Bronchial epithelial cell (primary cell): ENCODE measurements at regions not wholly inside any gene's neighbourhood (a gene's known extent, or its start where the extent isn't known, plus 50 kb on each side); places are given as distances from the start of the nearest gene placed in this dataset.

Source experiments
- DNase-seq: peaks from one replicate; pipeline ENCODE4 v3.0.0-alpha.2; 2010; ENCODE audit warnings: low read depth
- FAIRE-seq: peaks from 2 replicates; lab custom pipeline; 2011; peaks lifted over from hg19 to GRCh38; lab: Jason Lieb, UNC
- H3K27me3 ChIP-seq: 2 replicates; pipeline ENCODE4 v1.5.1; 2011; ENCODE audit warnings: low read length; ENCODE audit not compliant: control insufficient read depth, insufficient read depth
- H3K36me3 ChIP-seq: 2 replicates; pipeline ENCODE4 v1.5.1; 2011; ENCODE audit warnings: low read length; ENCODE audit not compliant: control insufficient read depth, insufficient read depth
- H3K4me3 ChIP-seq: 2 replicates; pipeline ENCODE4 v1.5.1; 2011; ENCODE audit warnings: mild to moderate bottlenecking, low read depth, low read length, control low read depth
- CTCF ChIP-seq: IDR thresholded peaks from 2 replicates; pipeline ENCODE4 v1.5.1; 2011; ENCODE audit warnings: mild to moderate bottlenecking, moderate library complexity, low read length, control low read depth, inconsistent platforms; ENCODE audit not compliant: insufficient read depth, severe bottlenecking

GRCh38 chr18:51399491-51400122 is 202.1 kb upstream of the MEX3C start:
- no peak for FAIRE-seq
- no peak overlapping the region for H3K4me3 ChIP-seq
- H3K27me3 ChIP-seq: no peaks in the 10 kb centered on the region
- TF ChIP-seq CTCF: no peak
- H3K36me3 ChIP-seq: no peaks in the 10 kb centered on the region
- DNase-seq: no peak

GRCh38 chr18:51400721-51401120 is 203.2 kb upstream of the MEX3C start:
- no peak for FAIRE-seq
- no peaks in the 10 kb centered on the region for H3K36me3 ChIP-seq

GRCh38 chr18:51401912-51402311 is 204.4 kb upstream of the MEX3C start:
- Histone ChIP-seq H3K27me3 (no peaks in the 10 kb centered on the region), H3K4me3 (no peak overlapping the region), H3K36me3 (no peaks in the 10 kb centered on the region)
- FAIRE-seq: no peak
- no peak for DNase-seq
- no peak for TF ChIP-seq CTCF

More at GRCh38 chr18:51400721-51401120, 203.2 kb upstream of the MEX3C start:
- Histone ChIP-seq H3K4me3 (no peak overlapping the region), H3K27me3 (no peaks in the 10 kb centered on the region)
- DNase-seq: no peak
- no peak for TF ChIP-seq CTCF

- Histone ChIP-seq H3K4me3 (no peak overlapping the region), H3K27me3 (no peaks in the 10 kb centered on the region), H3K36me3 (no peaks in the 10 kb centered on the region)
- DNase-seq: no peak
- FAIRE-seq: no peak
- TF ChIP-seq CTCF: no peak
Observed at GRCh38 chr18:51404620-51405019, 207.1 kb upstream of the MEX3C start.

GRCh38 chr18:51405683-51406477 is 208.4 kb upstream of the MEX3C start:
- no peak for DNase-seq
- H3K27me3 ChIP-seq: no peaks in the 10 kb centered on the region
- FAIRE-seq: no peak
- H3K4me3 ChIP-seq: no peak overlapping the region
- H3K36me3 ChIP-seq: no peaks in the 10 kb centered on the region
- TF ChIP-seq CTCF: no peak
